HEK293 (cell line): ENCODE measurements at regions not wholly inside any gene's neighbourhood (a gene's known extent, or its start where the extent isn't known, plus 50 kb on each side); places are given as distances from the start of the nearest gene placed in this dataset.

Experiments used
- CTCF ChIA-PET: fragments of 350-600 bp; formaldehyde crosslinking; extraction: SDS; loops from one replicate; lab custom pipeline; 2021; ENCODE audit warnings: antibody characterized with exemption; lab: Yijun Ruan, JAX
- POLR2A ChIA-PET: fragments of 300-600 bp; formaldehyde crosslinking; extraction: SDS; loops from one replicate; lab custom pipeline; 2020; ENCODE audit warnings: antibody characterized with exemption, inconsistent platforms; lab: Yijun Ruan, JAX
- H3K27ac ChIP-seq: fragments of 200-500 bp; sonication (Bioruptor generic); 2 replicates; pipeline ENCODE4 v1.5.1; 2014; ENCODE audit warnings: low read depth, low read length, control low read depth, inconsistent platforms; ENCODE audit errors: extremely low read depth
- H3K36me3 ChIP-seq, 2 experiments: fragments of 200-500 bp in 1 of 2; sonication (Bioruptor generic) in 1 of 2; 1 replicate in 1 of 2; 2 replicates in 1 of 2; pipeline ENCODE4 v1.5.1; 2014 to 2017; ENCODE audit warnings: inconsistent platforms in 2 of 2, low read length in 2 of 2; ENCODE audit not compliant: control insufficient read depth in 2 of 2, insufficient read depth in 1 of 2
- H3K4me1 ChIP-seq: fragments of 200-500 bp; sonication (Bioruptor generic); 2 replicates; pipeline ENCODE4 v1.5.1; 2014; ENCODE audit warnings: mild to moderate bottlenecking, low read length, inconsistent platforms; ENCODE audit not compliant: control insufficient read depth, insufficient read depth
- H3K4me3 ChIP-seq: 2 replicates; pipeline ENCODE4 v1.5.1; 2011; ENCODE audit warnings: low read depth, mild to moderate bottlenecking, control low read depth, low read length, moderate library complexity
- H3K9me3 ChIP-seq: fragments of 200-500 bp; sonication (Bioruptor generic); 2 replicates; pipeline ENCODE4 v1.5.1; 2014; ENCODE audit warnings: low read depth, low read length, inconsistent platforms; ENCODE audit not compliant: control insufficient read depth, insufficient read depth
- ATF2 ChIP-seq: fragments of 450-650 bp; formaldehyde crosslinking; IDR thresholded peaks from 2 replicates; pipeline ENCODE4 v1.5.1; 2016; ENCODE audit warnings: missing biosample characterization, missing genetic modification characterization, low read depth
- BCL11A ChIP-seq: fragments of 450-650 bp; formaldehyde crosslinking; IDR thresholded peaks from 2 replicates; pipeline ENCODE4 v1.5.1; 2016; ENCODE audit warnings: low read depth, missing biosample characterization, missing genetic modification characterization
- BCL11B ChIP-seq: fragments of 450-650 bp; formaldehyde crosslinking; IDR thresholded peaks from 2 replicates; pipeline ENCODE4 v1.5.1; 2016; ENCODE audit warnings: low read depth, missing biosample characterization, missing genetic modification characterization
- GLI2 ChIP-seq: fragments of 450-650 bp; formaldehyde crosslinking; IDR thresholded peaks from 2 replicates; pipeline ENCODE4; 2017; ENCODE audit warnings: missing biosample characterization, missing genetic modification characterization, low read depth, borderline replicate concordance
- HOXD13 ChIP-seq: sonication (generic); formaldehyde crosslinking; IDR thresholded peaks from 2 replicates; pipeline ENCODE4 v1.8.0; 2022; ENCODE audit warnings: missing genetic modification reagents, borderline replicate concordance
- KLF10 ChIP-seq: fragments of 450-650 bp; IDR thresholded peaks from 2 replicates; pipeline ENCODE4 v1.5.1; 2018; ENCODE audit warnings: missing biosample characterization, mild to moderate bottlenecking, missing genetic modification characterization
- KLF7 ChIP-seq: fragments of 450-650 bp; formaldehyde crosslinking; IDR thresholded peaks from 2 replicates; pipeline ENCODE4 v1.5.1; 2016; ENCODE audit warnings: missing biosample characterization, missing genetic modification characterization, borderline replicate concordance
- SP2 ChIP-seq: fragments of 450-650 bp; formaldehyde crosslinking; IDR thresholded peaks from 2 replicates; pipeline ENCODE4 v1.5.1; 2016; ENCODE audit warnings: missing biosample characterization, missing genetic modification characterization
- ZBTB17 ChIP-seq: fragments of 450-650 bp; formaldehyde crosslinking; IDR thresholded peaks from 2 replicates; pipeline ENCODE4 v1.5.1; 2016; ENCODE audit warnings: missing biosample characterization, missing genetic modification characterization
- ZFP3 ChIP-seq: fragments of 450-650 bp; formaldehyde crosslinking; IDR thresholded peaks from 2 replicates; pipeline ENCODE4 v1.5.1; 2016; ENCODE audit warnings: low read depth, missing biosample characterization, missing genetic modification characterization
- ZIC2 ChIP-seq: fragments of 450-650 bp; formaldehyde crosslinking; IDR thresholded peaks from 2 replicates; pipeline ENCODE4 v1.5.1; 2016; ENCODE audit warnings: missing biosample characterization, missing genetic modification characterization
- ZNF114 ChIP-seq: fragments of 450-650 bp; formaldehyde crosslinking; IDR thresholded peaks from 2 replicates; pipeline ENCODE4 v1.5.0; 2017; ENCODE audit warnings: missing biosample characterization, missing genetic modification characterization
- ZNF133 ChIP-seq: fragments of 450-650 bp; formaldehyde crosslinking; IDR thresholded peaks from 2 replicates; pipeline ENCODE4 v1.5.1; 2016; ENCODE audit warnings: missing biosample characterization, missing genetic modification characterization
- ZNF175 ChIP-seq: fragments of 450-650 bp; formaldehyde crosslinking; IDR thresholded peaks from 2 replicates; pipeline ENCODE4 v1.5.1; 2016; ENCODE audit warnings: missing biosample characterization, missing genetic modification characterization
- ZNF18 ChIP-seq: fragments of 450-650 bp; formaldehyde crosslinking; IDR thresholded peaks from 2 replicates; pipeline ENCODE4 v1.5.1; 2016; ENCODE audit warnings: missing biosample characterization, missing genetic modification characterization
- ZNF184 ChIP-seq: fragments of 450-650 bp; IDR thresholded peaks from 2 replicates; pipeline ENCODE4 v1.5.1; 2018; ENCODE audit warnings: missing biosample characterization, mild to moderate bottlenecking, missing genetic modification characterization
- ZNF223 ChIP-seq: fragments of 450-650 bp; formaldehyde crosslinking; IDR thresholded peaks from 2 replicates; pipeline ENCODE4 v1.5.1; 2016; ENCODE audit warnings: missing biosample characterization, missing genetic modification characterization
- ZNF280D ChIP-seq: fragments of 450-650 bp; formaldehyde crosslinking; IDR thresholded peaks from 2 replicates; pipeline ENCODE4 v1.5.1; 2016; ENCODE audit warnings: missing biosample characterization, missing genetic modification characterization
- ZNF335 ChIP-seq: fragments of 450-650 bp; formaldehyde crosslinking; conservative IDR thresholded peaks from 2 replicates; pipeline ENCODE4 v1.5.1; 2016; ENCODE audit warnings: missing biosample characterization, missing genetic modification characterization
- ZNF629 ChIP-seq: fragments of 450-650 bp; formaldehyde crosslinking; IDR thresholded peaks from 2 replicates; pipeline ENCODE4 v1.5.1; 2017; ENCODE audit warnings: missing biosample characterization, missing genetic modification characterization
- ZNF692 ChIP-seq: fragments of 450-650 bp; formaldehyde crosslinking; IDR thresholded peaks from 2 replicates; pipeline ENCODE4 v1.5.1; 2016; ENCODE audit warnings: missing biosample characterization, missing genetic modification characterization
- ZNF707 ChIP-seq: fragments of 450-650 bp; formaldehyde crosslinking; IDR thresholded peaks from 2 replicates; pipeline ENCODE4 v1.5.1; 2016; ENCODE audit warnings: missing biosample characterization, missing genetic modification characterization
- ZNF792 ChIP-seq: fragments of 450-650 bp; formaldehyde crosslinking; IDR thresholded peaks from 2 replicates; pipeline ENCODE4 v1.5.1; 2016; ENCODE audit warnings: missing biosample characterization, missing genetic modification characterization
- ZNF843 ChIP-seq: fragments of 450-650 bp; formaldehyde crosslinking; IDR thresholded peaks from 2 replicates; pipeline ENCODE4 v1.5.1; 2016; ENCODE audit warnings: missing biosample characterization, missing genetic modification characterization
- ZSCAN5A ChIP-seq: fragments of 450-650 bp; formaldehyde crosslinking; IDR thresholded peaks from 2 replicates; pipeline ENCODE4 v1.5.1; 2016; ENCODE audit warnings: missing biosample characterization, missing genetic modification characterization
- ZXDB ChIP-seq: fragments of 450-650 bp; formaldehyde crosslinking; IDR thresholded peaks from 2 replicates; pipeline ENCODE4 v1.5.1; 2016; ENCODE audit warnings: missing biosample characterization, missing genetic modification characterization
- TF ChIP-seq, protein P1 (sequence below): fragments of 450-650 bp; formaldehyde crosslinking; IDR thresholded peaks from 2 replicates; pipeline ENCODE4 v1.5.1; 2016; ENCODE audit warnings: missing biosample characterization, missing genetic modification characterization

GRCh38 chr9:106532306-106533015, 330.5 kb upstream of the ZNF462 start (continued):
- TF ChIP-seq ZNF18 (tag by site-specific recombination) (no peak), ZNF184 (tag by site-specific recombination) (no peak), ZNF175 (no peak), ZNF114 (tag by site-specific recombination) (no peak), ZNF692 (tag by site-specific recombination) (no peak), KLF10 (tag by site-specific recombination) (no peak), ZNF280D (tag by site-specific recombination) (no peak), ZXDB (tag by site-specific recombination) (no peak), ZNF629 (no peak), ZBTB17 (tag by site-specific recombination) (no peak)

DNA sequence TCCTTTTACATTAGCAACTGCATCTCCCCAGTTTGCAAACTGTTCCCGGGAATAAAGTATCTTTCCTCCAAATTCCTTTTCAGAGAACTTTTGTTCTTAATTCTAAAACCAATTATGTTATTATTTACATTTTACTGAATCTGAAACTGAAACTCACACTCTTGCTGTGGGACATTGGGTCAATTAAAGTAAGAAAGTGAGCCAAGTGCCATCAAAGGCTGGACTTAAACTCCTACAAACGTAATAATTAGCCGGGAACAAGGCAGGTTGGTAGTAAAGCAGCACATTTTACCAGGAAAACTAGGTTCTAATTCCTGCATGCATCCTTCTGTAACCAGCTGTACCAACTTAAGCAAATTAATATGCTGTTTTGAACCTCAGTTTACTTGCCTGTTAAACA, 328.2 kb upstream of the ZNF462 start:
- ChIA-PET CTCF (no interaction called here), POLR2A (no interaction called here)
- no peaks in the 10 kb centered on the region for H3K4me1 ChIP-seq
- no peak overlapping the region for H3K27ac ChIP-seq
- no peaks in the 10 kb centered on the region for H3K36me3 ChIP-seq
- no peaks in the 10 kb centered on the region for H3K9me3 ChIP-seq
- no peak overlapping the region for H3K4me3 ChIP-seq
- TF ChIP-seq ZSCAN5A (tag by site-specific recombination) (no peak), SP2 (no peak), BCL11A (no peak), KLF7 (no peak), ZNF335 (tag by site-specific recombination) (no peak), BCL11B (tag by site-specific recombination) (no peak), ZNF792 (no peak), ZNF133 (no peak), HOXD13 (CRISPR knock-in tag) (no peak), ZFP3 (tag by site-specific recombination) (no peak), ATF2 (tag by site-specific recombination) (no peak), GLI2 (tag by site-specific recombination) (no peak), ZNF223 (no peak), ZIC2 (tag by site-specific recombination) (no peak), ZNF843 (tag by site-specific recombination) (no peak), ZNF707 (tag by site-specific recombination) (no peak)
- TF ChIP-seq, protein P1, sequence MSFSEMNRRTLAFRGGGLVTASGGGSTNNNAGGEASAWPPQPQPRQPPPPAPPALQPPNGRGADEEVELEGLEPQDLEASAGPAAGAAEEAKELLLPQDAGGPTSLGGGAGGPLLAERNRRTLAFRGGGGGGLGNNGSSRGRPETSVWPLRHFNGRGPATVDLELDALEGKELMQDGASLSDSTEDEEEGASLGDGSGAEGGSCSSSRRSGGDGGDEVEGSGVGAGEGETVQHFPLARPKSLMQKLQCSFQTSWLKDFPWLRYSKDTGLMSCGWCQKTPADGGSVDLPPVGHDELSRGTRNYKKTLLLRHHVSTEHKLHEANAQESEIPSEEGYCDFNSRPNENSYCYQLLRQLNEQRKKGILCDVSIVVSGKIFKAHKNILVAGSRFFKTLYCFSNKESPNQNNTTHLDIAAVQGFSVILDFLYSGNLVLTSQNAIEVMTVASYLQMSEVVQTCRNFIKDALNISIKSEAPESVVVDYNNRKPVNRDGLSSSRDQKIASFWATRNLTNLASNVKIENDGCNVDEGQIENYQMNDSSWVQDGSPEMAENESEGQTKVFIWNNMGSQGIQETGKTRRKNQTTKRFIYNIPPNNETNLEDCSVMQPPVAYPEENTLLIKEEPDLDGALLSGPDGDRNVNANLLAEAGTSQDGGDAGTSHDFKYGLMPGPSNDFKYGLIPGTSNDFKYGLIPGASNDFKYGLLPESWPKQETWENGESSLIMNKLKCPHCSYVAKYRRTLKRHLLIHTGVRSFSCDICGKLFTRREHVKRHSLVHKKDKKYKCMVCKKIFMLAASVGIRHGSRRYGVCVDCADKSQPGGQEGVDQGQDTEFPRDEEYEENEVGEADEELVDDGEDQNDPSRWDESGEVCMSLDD (tag by site-specific recombination), result no peak
